ENCODE measurements at regions not wholly inside any gene's neighbourhood (a gene's known extent, or its start where the extent isn't known, plus 50 kb on each side); places are given as distances from the start of the nearest gene placed in this dataset.

- no peak for TF ChIP-seq CTCF (IDR thresholded peaks at IDR 0.05; ENCODE audit: insufficient read depth, low read length)
- no peak for TF ChIP-seq REST (IDR thresholded peaks at IDR 0.05; ENCODE audit: insufficient replicate concordance, low read depth)
- no peak for TF ChIP-seq POLR2AphosphoS5 (IDR thresholded peaks at IDR 0.05; ENCODE audit: low read depth)
- TF ChIP-seq SPI1 (IDR thresholded peaks at IDR 0.05; ENCODE audit: borderline replicate concordance, low read depth), result no peak
- TF ChIP-seq GABPA (IDR thresholded peaks at IDR 0.05; ENCODE audit: low read depth), result no peak
- no peak overlapping the region for H3K27ac ChIP-seq (replicated peaks)
- no peaks in the 10 kb centered on the region for H3K27me3 ChIP-seq (ENCODE audit: insufficient read depth, poor library complexity, severe bottlenecking)
- H3K4me3 ChIP-seq (replicated peaks; ENCODE audit: insufficient read depth, low read length), result no peak overlapping the region
- no peak for DNase-seq (ENCODE audit: low read depth in 1 of 2, low spot score in 1 of 2)
Measured at GRCh38 chr12:127667131-127667685, 599.8 kb upstream of the TMEM132C start.

- Histone ChIP-seq H3K4me3 (replicated peaks; ENCODE audit: insufficient read depth, low read length) (no peak overlapping the region), H3K27ac (replicated peaks) (no peak overlapping the region), H3K27me3 (ENCODE audit: insufficient read depth, poor library complexity, severe bottlenecking) (no peaks in the 10 kb centered on the region)
- no peak for DNase-seq (ENCODE audit: low read depth in 1 of 2, low spot score in 1 of 2)
- TF ChIP-seq GABPA (IDR thresholded peaks at IDR 0.05; ENCODE audit: low read depth) (no peak), CTCF (IDR thresholded peaks at IDR 0.05; ENCODE audit: insufficient read depth, low read length) (no peak), POLR2AphosphoS5 (IDR thresholded peaks at IDR 0.05; ENCODE audit: low read depth) (no peak), SPI1 (IDR thresholded peaks at IDR 0.05; ENCODE audit: borderline replicate concordance, low read depth) (no peak), REST (IDR thresholded peaks at IDR 0.05; ENCODE audit: insufficient replicate concordance, low read depth) (no peak)
Measured at GRCh38 chr12:127670294-127670693, 596.7 kb upstream of the TMEM132C start.

GRCh38 chr12:127670796-127671195 is 596.2 kb upstream of the TMEM132C start:
- no peak for TF ChIP-seq REST (IDR thresholded peaks at IDR 0.05; ENCODE audit: insufficient replicate concordance, low read depth)
- no peak for TF ChIP-seq POLR2AphosphoS5 (IDR thresholded peaks at IDR 0.05; ENCODE audit: low read depth)
- no peak for TF ChIP-seq GABPA (IDR thresholded peaks at IDR 0.05; ENCODE audit: low read depth)
- no peak for TF ChIP-seq SPI1 (IDR thresholded peaks at IDR 0.05; ENCODE audit: borderline replicate concordance, low read depth)
- TF ChIP-seq CTCF (IDR thresholded peaks at IDR 0.05; ENCODE audit: insufficient read depth, low read length), result no peak

More at GRCh38 chr12:127670796-127671195, 596.2 kb upstream of the TMEM132C start:
- Histone ChIP-seq H3K27me3 (ENCODE audit: insufficient read depth, poor library complexity, severe bottlenecking) (no peaks in the 10 kb centered on the region), H3K4me3 (replicated peaks; ENCODE audit: insufficient read depth, low read length) (no peak overlapping the region), H3K27ac (replicated peaks) (no peak overlapping the region)
- no peak for DNase-seq (ENCODE audit: low read depth in 1 of 2, low spot score in 1 of 2)

Data from HL-60 (cell line).